HS-5 (cell line): ENCODE measurements at regions not wholly inside any gene's neighbourhood (a gene's known extent, or its start where the extent isn't known, plus 50 kb on each side); places are given as distances from the start of the nearest gene placed in this dataset.

Source experiments
- DNase-seq: peaks from one replicate; pipeline ENCODE4 v3.0.0-alpha.2; 2012; ENCODE audit warnings: low read depth

- DNase-seq, result no peak
These were observed 418.5 kb upstream of the MEF2C start for GRCh38 chr5:89301321-89302025.

- DNase-seq, result no peak
These were observed 417.5 kb upstream of the MEF2C start for GRCh38 chr5:89300426-89300970.

DNA sequence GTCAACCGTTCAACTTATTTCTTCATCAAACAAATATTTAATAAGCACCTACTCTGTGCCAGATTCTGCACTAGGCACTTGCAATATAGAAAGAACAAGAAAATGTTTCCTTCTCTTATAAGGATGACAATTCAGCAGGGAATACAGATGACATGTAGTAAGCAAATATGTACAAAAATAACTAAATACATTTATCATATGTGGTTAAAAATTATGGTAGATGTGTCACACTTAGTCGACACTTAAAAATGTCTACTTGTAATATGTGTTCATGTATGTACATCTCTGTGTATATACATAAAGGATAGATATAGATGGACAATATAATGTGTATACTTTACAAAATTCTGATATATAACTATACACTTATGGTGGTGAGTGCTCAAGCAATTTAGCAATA lies 417.0 kb upstream of the MEF2C start:
- DNase-seq, result no peak

DNA sequence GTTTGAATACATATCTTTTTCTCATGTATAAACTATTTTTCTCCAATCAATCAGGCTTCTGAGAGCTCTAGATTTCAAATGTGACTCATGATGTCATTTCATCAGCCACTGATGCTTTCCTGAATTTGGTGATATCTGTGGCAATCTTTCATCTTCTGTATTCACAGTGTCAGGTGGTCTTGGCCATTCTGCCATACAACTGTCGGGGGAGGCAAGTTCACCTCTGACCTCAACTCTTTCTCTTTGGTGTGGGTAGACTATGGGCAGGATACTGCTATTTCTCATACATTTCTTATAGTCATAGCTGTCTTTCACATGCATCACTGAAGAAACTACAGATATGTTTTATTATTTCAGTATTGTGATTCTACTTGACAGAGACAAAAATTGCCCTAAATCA lies 414.1 kb upstream of the MEF2C start:
- DNase-seq, result no peak

GRCh38 chr5:89293810-89294209 lies 410.8 kb upstream of the MEF2C start:
- DNase-seq, result no peak

- no peak for DNase-seq
These were observed 409.5 kb upstream of the MEF2C start for GRCh38 chr5:89292487-89292886.

- DNase-seq, result no peak
These were observed 406.6 kb upstream of the MEF2C start for GRCh38 chr5:89289604-89290003.

- DNase-seq, result no peak
These were observed 405.0 kb upstream of the MEF2C start for GRCh38 chr5:89287964-89288363.

GRCh38 chr5:89286320-89286719 lies 403.3 kb upstream of the MEF2C start:
- no peak for DNase-seq

DNA sequence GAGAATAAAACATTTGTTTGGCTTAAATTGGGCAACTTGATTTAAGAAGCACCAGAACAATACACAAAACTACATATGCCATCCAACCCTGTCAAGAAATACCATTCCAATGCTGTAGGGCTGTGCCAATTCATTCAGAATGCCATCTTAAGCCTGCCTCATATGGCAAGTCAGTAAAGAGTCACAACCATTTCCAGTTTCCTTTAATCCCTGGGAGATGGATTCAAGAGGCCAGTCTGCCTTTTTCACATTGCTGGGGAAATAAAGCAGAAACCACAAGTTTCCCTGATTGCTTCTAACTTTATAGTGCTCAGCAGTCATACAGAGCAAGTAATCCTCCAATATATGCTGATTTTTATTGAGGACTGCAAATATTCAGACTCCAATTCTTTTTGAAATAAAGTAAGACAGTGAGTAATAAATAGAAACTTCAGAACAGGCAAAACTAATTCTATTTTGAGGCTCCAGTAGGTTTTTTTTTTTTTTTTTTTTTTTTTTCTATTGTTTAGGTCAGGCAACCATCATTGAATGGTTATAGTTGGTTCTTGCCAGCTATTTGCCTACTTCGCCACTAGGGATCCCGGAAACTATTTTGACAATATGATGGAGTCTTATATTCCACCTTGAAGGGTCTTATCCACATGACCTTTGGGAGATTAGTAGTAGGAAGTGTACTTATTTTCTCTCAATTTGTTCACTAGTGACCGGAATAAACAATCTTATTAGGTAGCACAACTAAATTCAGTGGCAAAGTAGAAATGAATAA lies 400.9 kb upstream of the MEF2C start:
- no peak for DNase-seq

GRCh38 chr5:89282554-89283510 lies 399.8 kb upstream of the MEF2C start:
- peak; percentile 64 for DNase-seq

DNA sequence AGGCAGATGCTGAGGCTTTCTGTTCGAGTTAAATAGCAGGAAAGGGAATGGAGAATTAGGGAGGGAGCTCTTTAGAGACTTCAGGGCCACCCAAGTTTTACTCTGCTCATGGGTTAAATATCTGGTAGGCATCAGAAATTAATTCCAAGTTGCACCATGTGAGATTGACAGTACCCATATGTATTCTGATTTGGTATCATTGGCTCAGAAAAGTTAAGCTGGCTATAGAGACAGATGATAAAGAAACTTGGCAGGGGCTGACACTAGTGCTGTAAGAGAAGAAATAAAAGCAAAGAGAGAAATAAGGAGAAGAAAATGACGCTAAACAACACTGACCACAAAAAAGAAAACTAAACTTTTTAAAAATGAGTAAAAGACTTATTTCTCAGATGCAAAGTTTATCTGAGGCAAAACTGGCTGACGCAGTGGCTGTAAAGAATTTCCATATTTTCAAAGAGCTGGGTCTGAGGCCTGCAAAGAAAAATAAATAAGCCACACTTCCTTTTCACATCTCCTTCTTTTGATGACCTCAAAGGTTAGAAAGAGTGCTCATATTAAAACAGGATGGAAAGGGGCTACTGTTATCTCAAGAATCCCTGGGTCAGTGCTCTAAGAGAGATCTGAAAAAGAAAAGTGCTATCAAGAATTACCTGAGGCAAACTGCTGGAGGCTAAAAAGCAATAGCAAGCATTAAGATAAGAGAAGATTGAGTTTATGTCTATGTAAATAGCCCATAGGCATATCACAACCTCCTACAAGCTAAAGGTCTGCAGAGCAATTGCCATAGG lies 399.0 kb upstream of the MEF2C start:
- DNase-seq, result no peak

DNA sequence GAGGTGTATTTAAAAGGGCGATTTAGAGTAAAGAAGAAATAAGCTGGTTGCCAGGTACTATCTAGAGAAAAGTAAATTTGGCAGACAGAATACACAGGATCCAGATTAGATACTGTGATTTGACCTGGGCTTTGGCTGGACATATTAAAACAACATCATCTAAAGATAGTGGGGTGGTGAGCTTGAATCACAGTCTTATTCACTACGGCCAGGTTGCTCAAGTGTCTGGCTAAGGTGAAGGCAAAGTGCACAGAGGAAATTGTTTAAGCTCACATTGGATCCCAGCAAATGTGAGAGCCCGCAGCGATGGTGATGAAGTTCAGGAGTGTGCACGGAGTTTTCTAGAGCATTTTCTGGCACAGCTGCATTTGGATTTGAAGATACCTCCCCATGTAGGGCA lies 398.2 kb upstream of the MEF2C start:
- no peak for DNase-seq

GRCh38 chr5:89280103-89281037 lies 397.4 kb upstream of the MEF2C start:
- no peak for DNase-seq

GRCh38 chr5:89279391-89280036 lies 396.5 kb upstream of the MEF2C start:
- no peak for DNase-seq

- DNase-seq, result peak; percentile 54
These were observed 394.8 kb upstream of the MEF2C start for GRCh38 chr5:89277816-89278215.

DNA sequence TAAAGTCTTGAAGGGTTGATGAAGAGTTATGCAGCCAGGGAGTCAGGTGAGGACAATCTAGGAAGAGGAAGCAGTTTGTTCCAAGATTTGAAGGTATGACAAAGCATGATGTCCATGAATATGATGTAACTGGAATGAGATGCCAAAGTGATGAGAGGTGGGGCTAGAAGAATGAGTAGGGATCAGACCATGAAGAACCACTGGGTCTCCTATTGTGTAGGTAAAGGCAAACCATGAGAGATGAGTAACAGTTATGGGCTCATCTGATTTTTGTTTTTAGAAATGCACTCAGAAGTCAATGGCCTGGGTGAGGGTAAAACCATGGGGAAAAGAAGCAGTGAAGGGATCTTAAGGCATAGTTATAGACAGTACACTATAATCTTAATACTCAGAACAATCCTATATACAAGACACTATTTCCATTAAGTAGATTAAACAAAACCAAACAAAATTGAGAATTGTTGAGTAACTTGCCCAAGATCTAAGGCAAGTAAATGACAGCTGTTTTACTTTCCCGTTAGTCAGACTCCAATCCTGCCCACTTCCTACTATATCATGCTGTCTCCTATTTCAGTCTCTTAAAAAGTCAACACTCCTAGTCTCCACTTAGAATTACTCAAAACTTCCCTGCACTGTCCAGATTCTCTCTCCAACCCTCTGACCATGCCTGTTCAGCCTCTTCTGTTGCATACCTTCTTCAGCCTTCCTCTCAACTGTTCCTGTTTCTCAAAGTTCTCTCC lies 393.8 kb upstream of the MEF2C start:
- DNase-seq, result peak; percentile 63

DNA sequence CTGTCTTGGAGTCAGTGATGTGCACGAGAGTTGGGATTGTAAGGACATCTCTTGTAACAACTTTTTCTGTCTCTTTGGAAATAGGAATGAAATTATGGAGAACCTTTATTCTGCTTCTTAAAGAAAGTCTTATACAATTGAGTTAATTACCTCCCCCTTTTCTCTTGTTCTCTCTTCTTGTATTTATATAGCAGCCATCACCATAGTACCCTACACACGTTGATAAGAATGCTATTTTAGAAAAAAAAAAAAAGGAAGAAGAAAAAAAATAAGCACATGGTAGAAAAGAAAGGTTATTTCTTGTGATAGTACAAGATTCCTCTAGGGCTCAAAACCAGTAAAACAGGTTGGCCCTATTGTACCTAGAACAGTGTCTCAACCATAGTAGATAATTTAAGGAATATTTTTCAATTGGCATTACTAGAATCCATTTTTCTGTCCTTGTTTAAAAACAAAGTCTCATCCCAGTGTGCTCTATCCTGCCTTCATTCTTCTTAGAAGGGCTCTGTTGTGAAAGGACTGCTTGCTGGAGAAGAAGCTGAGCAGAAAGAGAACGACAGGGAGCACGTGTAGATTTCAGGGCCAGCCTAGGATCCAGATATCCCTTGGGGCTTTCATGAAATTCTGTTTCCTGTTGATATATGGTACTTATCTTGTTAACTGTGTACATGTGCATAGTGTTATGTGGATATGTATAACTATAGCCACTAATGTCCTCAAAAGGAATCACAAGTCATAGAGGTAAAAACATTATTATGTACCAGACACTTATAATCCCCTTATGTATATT lies 392.3 kb upstream of the MEF2C start:
- no peak for DNase-seq
